Cardiac muscle cell (in vitro differentiated cells and primary cell): ENCODE measurements at regions not wholly inside any gene's neighbourhood (a gene's known extent, or its start where the extent isn't known, plus 50 kb on each side); places are given as distances from the start of the nearest gene placed in this dataset.

Experiments
- DNase-seq, 2 donors: peaks; one replicate each; pipeline versions ENCODE4 v3.0.0 to v3.0.0-alpha.2; 2010 to 2017; ENCODE audit warnings: low read depth in 1 of 2, low spot score in 1 of 2
- H3K27ac ChIP-seq: fragments of 200-600 bp; sonication (generic); 2 replicates; pipeline ENCODE4 v1.5.1; 2016
- H3K27me3 ChIP-seq: fragments of 200-600 bp; sonication (generic); 2 replicates; pipeline ENCODE4 v1.6.0; 2016; ENCODE audit warnings: control low read depth
- H3K36me3 ChIP-seq: fragments of 200-600 bp; sonication (generic); 2 replicates; pipeline ENCODE4 v1.5.1; 2016; ENCODE audit warnings: control low read depth
- H3K4me1 ChIP-seq: fragments of 200-600 bp; sonication (generic); 2 replicates; pipeline ENCODE4 v1.8.1; 2017; ENCODE audit warnings: low read depth, mild to moderate bottlenecking, mixed run types
- H3K4me3 ChIP-seq: fragments of 200-600 bp; sonication (generic); 2 replicates; pipeline ENCODE4 v1.5.1; 2016; ENCODE audit warnings: mild to moderate bottlenecking
- H3K9me3 ChIP-seq: fragments of 200-600 bp; sonication (generic); 2 replicates; pipeline ENCODE4 v1.5.1; 2017; ENCODE audit warnings: low read depth, mild to moderate bottlenecking, control low read depth
- TF ChIP-seq, protein P1 (sequence below): IDR thresholded peaks from 2 replicates; pipeline ENCODE4 v1.5.1; 2012; ENCODE audit warnings: low read depth, mild to moderate bottlenecking, low read length

DNA sequence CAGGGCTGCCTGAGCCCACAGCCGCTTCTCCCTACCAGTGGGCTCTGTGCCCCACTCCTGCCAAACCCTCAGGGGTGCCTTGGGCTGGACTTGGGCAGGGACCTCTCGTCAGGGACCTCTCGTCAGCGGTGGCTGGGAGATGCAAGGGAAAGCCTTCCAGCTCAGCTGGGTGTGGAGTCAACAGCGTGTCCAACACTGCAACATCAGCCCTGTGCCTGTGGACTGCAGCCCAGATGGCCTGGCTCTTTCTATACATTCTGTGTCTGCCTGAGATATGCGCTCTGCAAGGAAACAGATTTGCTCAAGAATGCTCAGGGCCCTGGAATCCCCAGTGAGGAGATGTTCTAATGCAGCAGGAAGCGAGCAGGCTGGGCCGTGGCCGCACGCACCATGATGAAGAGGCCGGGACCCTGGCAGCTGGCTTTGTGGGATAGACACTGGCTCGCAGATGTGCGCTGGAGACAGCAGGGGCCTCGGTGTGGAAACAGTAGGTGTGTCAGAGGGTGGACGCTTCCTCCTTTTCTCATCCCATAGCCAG lies 85.0 kb upstream of the COL5A1 start:
- TF ChIP-seq, protein P1, sequence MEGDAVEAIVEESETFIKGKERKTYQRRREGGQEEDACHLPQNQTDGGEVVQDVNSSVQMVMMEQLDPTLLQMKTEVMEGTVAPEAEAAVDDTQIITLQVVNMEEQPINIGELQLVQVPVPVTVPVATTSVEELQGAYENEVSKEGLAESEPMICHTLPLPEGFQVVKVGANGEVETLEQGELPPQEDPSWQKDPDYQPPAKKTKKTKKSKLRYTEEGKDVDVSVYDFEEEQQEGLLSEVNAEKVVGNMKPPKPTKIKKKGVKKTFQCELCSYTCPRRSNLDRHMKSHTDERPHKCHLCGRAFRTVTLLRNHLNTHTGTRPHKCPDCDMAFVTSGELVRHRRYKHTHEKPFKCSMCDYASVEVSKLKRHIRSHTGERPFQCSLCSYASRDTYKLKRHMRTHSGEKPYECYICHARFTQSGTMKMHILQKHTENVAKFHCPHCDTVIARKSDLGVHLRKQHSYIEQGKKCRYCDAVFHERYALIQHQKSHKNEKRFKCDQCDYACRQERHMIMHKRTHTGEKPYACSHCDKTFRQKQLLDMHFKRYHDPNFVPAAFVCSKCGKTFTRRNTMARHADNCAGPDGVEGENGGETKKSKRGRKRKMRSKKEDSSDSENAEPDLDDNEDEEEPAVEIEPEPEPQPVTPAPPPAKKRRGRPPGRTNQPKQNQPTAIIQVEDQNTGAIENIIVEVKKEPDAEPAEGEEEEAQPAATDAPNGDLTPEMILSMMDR: no peak
- Histone ChIP-seq H3K27ac (no peak overlapping the region), H3K9me3 (no peaks in the 10 kb centered on the region), H3K4me1 (no peaks in the 10 kb centered on the region), H3K36me3 (no peaks in the 10 kb centered on the region), H3K4me3 (no peak overlapping the region), H3K27me3 (no peaks in the 10 kb centered on the region)
- DNase-seq: peak in 1 of 2 donors; percentile 82

DNA sequence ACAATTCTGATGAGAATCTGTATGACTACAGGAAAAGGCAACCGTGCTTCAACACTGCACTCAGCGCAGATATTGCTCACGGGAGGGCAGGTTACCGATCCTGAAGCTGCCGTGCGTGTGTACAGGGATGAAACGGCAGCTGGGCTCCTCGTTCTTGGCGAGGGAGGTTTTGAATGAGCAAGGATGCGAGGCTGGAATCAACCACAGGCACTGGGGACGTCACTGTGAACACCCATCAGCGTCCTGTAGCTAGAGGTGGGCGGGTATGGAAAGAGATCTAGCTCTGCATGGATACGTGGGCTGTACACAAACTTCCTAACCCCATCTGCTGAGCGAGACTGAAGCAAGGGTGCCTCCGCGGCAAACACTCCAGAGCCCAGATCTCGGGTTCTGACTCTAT lies 84.3 kb upstream of the COL5A1 start:
- no peaks in the 10 kb centered on the region for H3K36me3 ChIP-seq
- no peaks in the 10 kb centered on the region for H3K27me3 ChIP-seq
- no peak overlapping the region for H3K27ac ChIP-seq
- DNase-seq: no peak
- H3K9me3 ChIP-seq: no peaks in the 10 kb centered on the region
- TF ChIP-seq, protein P1: no peak
- H3K4me1 ChIP-seq: no peaks in the 10 kb centered on the region
- H3K4me3 ChIP-seq: no peak overlapping the region

DNA sequence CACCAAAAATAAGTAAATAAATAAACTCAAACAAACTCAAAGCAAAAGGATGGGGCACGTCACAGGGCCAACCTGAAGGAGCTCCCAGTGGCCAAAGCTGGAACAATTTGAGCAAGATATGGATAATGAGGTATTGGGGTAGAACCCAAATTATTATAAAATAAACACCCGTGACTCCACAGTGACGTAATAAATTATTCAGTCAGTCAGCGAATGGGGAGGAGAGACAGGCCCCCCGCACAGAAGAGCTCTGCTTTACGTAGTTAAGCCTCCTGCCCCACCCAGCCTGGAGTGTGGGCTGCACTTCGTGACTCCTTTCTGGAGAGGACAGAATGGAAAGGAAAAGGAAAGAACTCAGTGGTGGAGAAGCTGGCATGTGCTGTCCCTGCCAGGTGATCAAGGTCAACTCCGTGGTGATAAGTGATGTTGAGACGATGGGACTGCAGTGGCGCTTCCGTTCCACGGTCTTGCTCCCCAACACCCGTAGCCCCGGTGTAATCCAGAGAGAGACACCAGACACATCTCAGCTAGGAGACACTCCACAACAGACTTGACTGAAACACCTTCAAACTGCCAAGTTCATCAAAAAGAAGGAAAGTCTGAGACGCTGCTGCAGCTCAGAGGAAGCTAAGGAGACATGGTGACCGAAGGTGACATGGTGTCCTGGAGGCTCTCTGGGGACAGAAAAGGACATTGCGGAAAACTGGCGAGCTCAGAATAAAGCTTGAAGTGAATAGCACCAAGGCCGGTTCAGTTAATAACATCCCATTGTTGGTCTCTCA lies 83.3 kb upstream of the COL5A1 start:
- DNase-seq: no peak
- no peak overlapping the region for H3K27ac ChIP-seq
- no peaks in the 10 kb centered on the region for H3K36me3 ChIP-seq
- H3K4me3 ChIP-seq: no peak overlapping the region
- H3K4me1 ChIP-seq: no peaks in the 10 kb centered on the region
- no peaks in the 10 kb centered on the region for H3K9me3 ChIP-seq
- TF ChIP-seq, protein P1: no peak
- H3K27me3 ChIP-seq: no peaks in the 10 kb centered on the region

DNA sequence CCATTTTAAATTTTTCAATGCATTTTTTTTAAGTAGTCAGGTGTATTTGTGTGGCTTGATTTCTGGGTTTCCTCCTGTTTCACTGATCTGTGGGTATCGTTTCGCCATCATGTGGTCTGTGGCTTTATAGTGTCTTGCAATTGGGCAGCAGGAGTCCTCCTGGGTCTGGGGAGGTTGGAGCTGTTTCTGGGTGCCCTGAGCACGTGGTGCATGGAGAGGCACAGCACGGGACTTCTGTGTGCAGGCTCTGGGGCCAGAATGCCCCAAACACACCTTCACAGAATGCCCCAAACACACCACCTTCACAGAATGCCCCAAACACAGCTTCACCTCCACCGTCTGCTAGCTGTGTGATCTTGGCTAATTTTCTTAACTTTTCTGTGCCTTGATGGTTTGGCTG lies 82.6 kb upstream of the COL5A1 start:
- no peak overlapping the region for H3K27ac ChIP-seq
- no peaks in the 10 kb centered on the region for H3K4me1 ChIP-seq
- DNase-seq: no peak
- no peak overlapping the region for H3K4me3 ChIP-seq
- TF ChIP-seq, protein P1: no peak
- H3K27me3 ChIP-seq: no peaks in the 10 kb centered on the region
- no peaks in the 10 kb centered on the region for H3K9me3 ChIP-seq
- H3K36me3 ChIP-seq: no peaks in the 10 kb centered on the region

DNA sequence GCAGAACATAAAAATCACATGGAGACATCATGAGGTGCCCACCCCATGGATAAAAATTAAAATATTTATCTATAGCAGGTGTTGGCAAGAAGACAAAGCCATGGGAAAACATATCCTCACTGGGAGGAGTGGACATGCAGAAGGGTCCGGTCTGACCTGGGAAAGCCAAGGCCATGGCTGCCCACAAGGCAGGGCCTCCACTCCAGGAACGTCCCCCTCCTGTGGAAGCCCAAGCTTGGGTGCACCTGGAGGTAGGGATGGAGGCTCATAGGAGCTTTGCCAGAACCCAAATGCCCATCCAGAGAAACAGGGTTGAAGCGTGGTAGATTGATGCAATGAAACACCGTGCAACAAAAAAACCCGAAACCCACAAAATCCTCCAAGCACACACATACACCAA lies 81.4 kb upstream of the COL5A1 start:
- TF ChIP-seq, protein P1: no peak
- no peaks in the 10 kb centered on the region for H3K4me1 ChIP-seq

More for the DNA sequence above, 81.4 kb upstream of the COL5A1 start:
- Histone ChIP-seq H3K36me3 (no peaks in the 10 kb centered on the region), H3K4me3 (no peak overlapping the region), H3K27ac (no peak overlapping the region), H3K27me3 (no peaks in the 10 kb centered on the region), H3K9me3 (no peaks in the 10 kb centered on the region)
- no peak for DNase-seq
